ENCODE measurements at regions not wholly inside any gene's neighbourhood (a gene's known extent, or its start where the extent isn't known, plus 50 kb on each side); places are given as distances from the start of the nearest gene placed in this dataset.
"Not testable (repeated sequence)": the region's sequence is repeated elsewhere in the genome, so short reads cannot be mapped to it uniquely, and the experiment has no call there.

- DNase-seq (ENCODE audit: insufficient read length) (no peak), FAIRE-seq (no peak)
Measured at GRCh38 chr3:110984456-110985250, 87.0 kb upstream of the NECTIN3 start.

GRCh38 chr3:110989446-110989845 lies 82.2 kb upstream of the NECTIN3 start:
- TF ChIP-seq POLR2A (IDR thresholded peaks at IDR 0.05; ENCODE audit: low read depth, low read length): no peak
- no peak for TF ChIP-seq POLR2AphosphoS5 (IDR thresholded peaks at IDR 0.05; ENCODE audit: low read depth, low read length)
- no peak for TF ChIP-seq TAF1 (IDR thresholded peaks at IDR 0.05; ENCODE audit: borderline replicate concordance, low read depth, low read length)
- FAIRE-seq: no peak
- no peak for DNase-seq (ENCODE audit: insufficient read length)

More at GRCh38 chr3:110984456-110985250, 87.0 kb upstream of the NECTIN3 start:
- no peak for TF ChIP-seq TAF1 (IDR thresholded peaks at IDR 0.05; ENCODE audit: borderline replicate concordance, low read depth, low read length)

- FAIRE-seq: no peak
- no peak for DNase-seq (ENCODE audit: insufficient read length)
- TF ChIP-seq POLR2A (IDR thresholded peaks at IDR 0.05; ENCODE audit: low read depth, low read length): no peak
- TF ChIP-seq POLR2AphosphoS5 (IDR thresholded peaks at IDR 0.05; ENCODE audit: low read depth, low read length): no peak
- TF ChIP-seq TAF1 (IDR thresholded peaks at IDR 0.05; ENCODE audit: borderline replicate concordance, low read depth, low read length): no peak
Measured at GRCh38 chr3:110995461-110996231, 76.0 kb upstream of the NECTIN3 start.

- not testable (repeated sequence) for DNase-seq (ENCODE audit: insufficient read length); FAIRE-seq
Measured at GRCh38 chr3:110998766-110999165, 72.8 kb upstream of the NECTIN3 start.

- not testable (repeated sequence) for DNase-seq (ENCODE audit: insufficient read length); FAIRE-seq
Measured at GRCh38 chr3:111006485-111006884, 65.1 kb upstream of the NECTIN3 start.

GRCh38 chr3:111012388-111013248 lies 59.0 kb upstream of the NECTIN3 start:
- FAIRE-seq: no peak
- DNase-seq (ENCODE audit: insufficient read length): no peak
- TF ChIP-seq TAF1 (IDR thresholded peaks at IDR 0.05; ENCODE audit: borderline replicate concordance, low read depth, low read length) (no peak), POLR2AphosphoS5 (IDR thresholded peaks at IDR 0.05; ENCODE audit: low read depth, low read length) (no peak), POLR2A (IDR thresholded peaks at IDR 0.05; ENCODE audit: low read depth, low read length) (no peak)

Data from GM12892 (cell line).